Activated naive CD8-positive, alpha-beta T cell treated with anti-CD3 and anti-CD28 coated beads, Interleukin-2, amount 50 U/mL, for 24 hours (primary cell): ENCODE measurements at regions not wholly inside any gene's neighbourhood (a gene's known extent, or its start where the extent isn't known, plus 50 kb on each side); places are given as distances from the start of the nearest gene placed in this dataset.
A peak's percentile ranks its signal among the peaks of the same experiment; 100 is the strongest.
"Not testable (repeated sequence)": the region's sequence is repeated elsewhere in the genome, so short reads cannot be mapped to it uniquely, and the experiment has no call there.

Experiments used
- ATAC-seq: fragments of 150-1000 bp; cut with Tn5 transposase; one replicate; pipeline ENCODE4 v1.10.0; 2021
- DNase-seq: peaks from one replicate; pipeline ENCODE4 v3.0.0; 2021
- H3K27ac Mint-ChIP-seq: one replicate; pipeline ENCODE4 v1.8.0; 2021; ENCODE audit warnings: mild to moderate bottlenecking, mixed read lengths
- H3K27me3 Mint-ChIP-seq: one replicate; pipeline ENCODE4 v1.8.0; 2021; ENCODE audit warnings: mixed read lengths
- H3K36me3 Mint-ChIP-seq: one replicate; pipeline ENCODE4 v1.8.0; 2021; ENCODE audit warnings: low read depth, mixed read lengths
- H3K4me1 Mint-ChIP-seq: one replicate; pipeline ENCODE4 v1.8.0; 2021; ENCODE audit warnings: mixed read lengths
- H3K4me3 Mint-ChIP-seq: one replicate; pipeline ENCODE4 v1.8.0; 2021; ENCODE audit warnings: mild to moderate bottlenecking, moderate library complexity, mixed read lengths
- H3K9me3 Mint-ChIP-seq: one replicate; pipeline ENCODE4 v1.8.0; 2021; ENCODE audit warnings: mixed read lengths

GRCh38 chr4:152054731-152055130 lies 293.9 kb upstream of the GATB start:
- no peak for ATAC-seq
- Mint-ChIP-seq H3K9me3 (peaks cover 22% of the 10 kb centered on the region), H3K27ac (no peak overlapping the region), H3K27me3 (no peaks in the 10 kb centered on the region), H3K4me3 (no peak overlapping the region), H3K4me1 (peaks cover 12% of the 10 kb centered on the region), H3K36me3 (peaks cover 4% of the 10 kb centered on the region)
- DNase-seq, result no peak

GRCh38 chr4:152052451-152053057 lies 291.7 kb upstream of the GATB start:
- H3K27me3 Mint-ChIP-seq, result no peaks in the 10 kb centered on the region
- H3K27ac Mint-ChIP-seq, result no peak overlapping the region
- peaks cover 13% of the 10 kb centered on the region for H3K9me3 Mint-ChIP-seq
- peaks cover 12% of the 10 kb centered on the region for H3K4me1 Mint-ChIP-seq
- ATAC-seq (no peak), DNase-seq (no peak)
- peaks cover 2% of the 10 kb centered on the region for H3K36me3 Mint-ChIP-seq
- no peak overlapping the region for H3K4me3 Mint-ChIP-seq

GRCh38 chr4:152051332-152051731 lies 290.5 kb upstream of the GATB start:
- H3K4me3 Mint-ChIP-seq, H3K36me3 Mint-ChIP-seq, H3K9me3 Mint-ChIP-seq, H3K27me3 Mint-ChIP-seq, DNase-seq, H3K27ac Mint-ChIP-seq, ATAC-seq: not testable (repeated sequence)
- H3K4me1 Mint-ChIP-seq, result peaks cover 12% of the 10 kb centered on the region

DNA sequence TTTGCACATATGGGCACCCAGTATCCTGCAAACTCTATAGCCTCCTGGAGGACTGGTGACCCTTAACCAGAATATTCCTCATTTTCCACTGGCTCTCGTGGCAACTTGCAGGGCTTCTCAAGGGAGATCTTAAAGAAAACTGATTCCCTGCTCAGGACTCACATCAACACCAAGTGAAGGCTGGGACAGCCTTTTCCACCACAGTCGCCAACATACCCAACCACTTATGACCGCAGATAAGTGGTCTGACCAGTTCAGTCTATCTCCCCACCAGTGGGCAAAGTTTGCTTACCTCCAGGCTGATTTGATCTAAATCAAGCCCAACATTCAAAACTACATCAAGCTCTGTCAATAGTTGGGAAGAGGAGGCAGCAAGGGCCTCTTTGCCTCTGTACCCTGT lies 289.3 kb upstream of the GATB start:
- no peaks in the 10 kb centered on the region for H3K9me3 Mint-ChIP-seq
- DNase-seq, result no peak
- H3K27ac Mint-ChIP-seq, result no peak overlapping the region
- H3K4me3 Mint-ChIP-seq, result no peak overlapping the region
- H3K36me3 Mint-ChIP-seq, result no peaks in the 10 kb centered on the region
- peaks cover 1% of the 10 kb centered on the region for H3K27me3 Mint-ChIP-seq
- peaks cover 12% of the 10 kb centered on the region for H3K4me1 Mint-ChIP-seq
- ATAC-seq, result no peak

- ATAC-seq, result no peak
- no peak overlapping the region for H3K4me3 Mint-ChIP-seq
- peaks cover 17% of the 10 kb centered on the region for H3K9me3 Mint-ChIP-seq
- peaks cover 1% of the 10 kb centered on the region for H3K27me3 Mint-ChIP-seq
- peaks cover 5% of the 10 kb centered on the region for H3K36me3 Mint-ChIP-seq
- peaks cover 2% of the 10 kb centered on the region for H3K4me1 Mint-ChIP-seq
- DNase-seq, result no peak
- H3K27ac Mint-ChIP-seq, result no peak overlapping the region
Measured at GRCh38 chr4:152047451-152047850, 286.6 kb upstream of the GATB start.

DNA sequence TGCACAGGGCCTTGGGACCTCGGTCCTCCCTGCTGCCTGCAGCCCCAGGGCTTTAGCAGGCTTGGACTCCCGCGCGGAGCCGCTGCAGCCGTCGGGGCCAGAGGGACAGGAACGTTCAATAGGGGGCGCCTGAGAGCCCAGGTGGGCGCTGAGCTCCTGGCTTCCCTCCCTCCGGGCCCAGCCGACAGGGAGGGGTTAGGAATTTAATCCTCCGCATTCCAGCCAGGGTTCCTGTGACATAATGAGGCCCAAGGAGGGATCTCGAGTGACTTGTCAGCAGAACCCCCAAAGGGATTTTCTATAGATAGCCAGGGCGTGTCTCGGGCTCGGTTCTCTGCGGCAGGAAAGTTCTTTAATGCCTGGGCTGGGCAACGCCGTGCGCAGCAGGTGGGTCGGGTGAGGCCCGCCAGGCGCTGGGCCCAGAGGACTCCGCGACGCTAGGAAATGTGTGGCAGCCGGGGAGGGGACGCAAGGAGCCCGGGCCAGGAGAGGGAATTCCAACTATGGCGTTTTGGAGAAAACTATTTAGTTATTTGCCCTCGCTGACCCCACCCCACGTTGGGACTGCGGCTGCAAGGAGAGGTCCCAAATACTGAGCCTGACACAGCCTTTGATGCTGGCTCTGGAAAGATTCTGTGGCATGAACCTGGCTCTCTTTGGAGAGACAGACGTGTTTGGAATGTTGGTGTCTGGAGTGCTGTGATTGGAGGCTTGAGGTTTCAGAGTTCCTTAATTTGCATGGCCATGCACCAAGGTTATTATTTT lies 285.2 kb upstream of the GATB start:
- peak; percentile 44 for DNase-seq
- Mint-ChIP-seq H3K36me3 (peaks cover 5% of the 10 kb centered on the region), H3K9me3 (peaks cover 17% of the 10 kb centered on the region), H3K4me3 (no peak overlapping the region), H3K4me1 (no peaks in the 10 kb centered on the region), H3K27me3 (peaks cover 1% of the 10 kb centered on the region), H3K27ac (no peak overlapping the region)
- ATAC-seq, result no peak

- no peak overlapping the region for H3K27ac Mint-ChIP-seq
- H3K36me3 Mint-ChIP-seq, result peaks cover 5% of the 10 kb centered on the region
- ATAC-seq, result no peak
- peaks cover 1% of the 10 kb centered on the region for H3K27me3 Mint-ChIP-seq
- H3K4me3 Mint-ChIP-seq, result no peak overlapping the region
- H3K4me1 Mint-ChIP-seq, result no peaks in the 10 kb centered on the region
- peaks cover 17% of the 10 kb centered on the region for H3K9me3 Mint-ChIP-seq
- no peak for DNase-seq
Measured at GRCh38 chr4:152045449-152045806, 284.6 kb upstream of the GATB start.

DNA sequence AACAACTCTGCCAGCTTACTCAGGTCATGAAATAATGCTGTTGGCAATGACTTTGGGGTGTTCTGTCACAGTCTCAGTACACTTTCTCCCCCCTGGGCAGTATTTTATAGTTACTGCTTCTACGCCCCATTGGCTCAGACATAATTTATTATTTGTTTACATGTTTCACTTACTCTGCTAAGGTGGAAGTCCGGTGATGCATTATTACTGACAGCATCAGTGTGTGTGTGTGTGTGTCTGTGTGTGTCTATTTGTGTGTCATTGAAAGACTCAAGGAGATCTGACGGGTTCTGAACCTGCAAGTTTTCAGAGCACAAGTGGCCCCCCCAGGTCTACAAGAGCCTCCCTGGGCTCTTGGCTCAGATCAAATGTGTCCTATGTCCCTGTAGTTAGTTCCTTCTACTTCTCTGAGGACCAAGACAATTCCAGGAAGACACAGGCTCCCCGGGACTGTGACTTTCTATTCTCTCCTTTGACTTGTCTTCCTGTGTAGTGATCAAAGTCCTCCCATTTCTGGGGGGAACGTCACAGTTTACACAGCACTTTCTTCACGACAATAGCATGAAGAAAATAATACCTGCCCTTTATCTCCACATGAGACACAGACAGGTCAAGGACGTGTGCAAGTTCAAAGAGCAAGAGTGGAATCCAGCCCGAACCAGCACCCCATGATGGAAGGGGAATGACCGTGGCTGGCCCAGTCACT lies 283.7 kb upstream of the GATB start:
- peaks cover 1% of the 10 kb centered on the region for H3K27me3 Mint-ChIP-seq
- H3K36me3 Mint-ChIP-seq, result peaks cover 5% of the 10 kb centered on the region
- peaks cover 17% of the 10 kb centered on the region for H3K9me3 Mint-ChIP-seq
- H3K27ac Mint-ChIP-seq, result no peak overlapping the region
- H3K4me3 Mint-ChIP-seq, result no peak overlapping the region
- DNase-seq, result no peak
- no peaks in the 10 kb centered on the region for H3K4me1 Mint-ChIP-seq
- no peak for ATAC-seq

GRCh38 chr4:152041295-152041694 lies 280.5 kb upstream of the GATB start:
- Mint-ChIP-seq H3K4me3 (no peak overlapping the region), H3K36me3 (peaks cover 5% of the 10 kb centered on the region)

GRCh38 chr4:152039691-152040090 lies 278.9 kb upstream of the GATB start:
- H3K9me3 Mint-ChIP-seq, result peaks cover 17% of the 10 kb centered on the region
- H3K27me3 Mint-ChIP-seq, result no peaks in the 10 kb centered on the region
- DNase-seq (no peak), ATAC-seq (no peak)
- H3K27ac Mint-ChIP-seq, result no peak overlapping the region
- H3K36me3 Mint-ChIP-seq, result peaks cover 5% of the 10 kb centered on the region
- H3K4me3 Mint-ChIP-seq, result no peak overlapping the region
- no peaks in the 10 kb centered on the region for H3K4me1 Mint-ChIP-seq

More at GRCh38 chr4:152041295-152041694, 280.5 kb upstream of the GATB start:
- peaks cover 1% of the 10 kb centered on the region for H3K27me3 Mint-ChIP-seq
- H3K9me3 Mint-ChIP-seq, result peaks cover 17% of the 10 kb centered on the region
- DNase-seq (no peak), ATAC-seq (no peak)
- H3K4me1 Mint-ChIP-seq, result no peaks in the 10 kb centered on the region
- H3K27ac Mint-ChIP-seq, result no peak overlapping the region

DNA sequence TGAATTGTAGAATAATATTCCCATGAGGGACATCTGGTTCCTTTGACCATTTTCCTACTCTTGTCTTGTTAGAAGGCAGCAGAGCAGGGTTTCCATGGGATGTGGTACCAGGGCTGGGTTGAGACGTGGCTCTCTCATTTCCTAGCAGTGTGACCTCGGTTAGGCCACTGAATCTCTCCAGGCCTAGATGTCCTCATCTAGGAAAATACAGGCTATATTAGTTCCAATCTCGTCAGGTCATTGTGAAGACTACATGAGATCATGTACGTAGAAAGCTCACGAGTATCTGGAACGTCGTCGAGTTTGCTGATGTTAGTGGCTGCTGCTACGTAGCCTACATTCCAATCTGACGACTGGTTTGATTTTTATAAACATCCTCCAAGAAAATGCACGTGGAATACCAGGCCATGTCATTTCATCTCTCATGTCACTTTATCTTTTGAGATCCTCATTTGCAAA lies 278.2 kb upstream of the GATB start:
- Mint-ChIP-seq H3K36me3 (peaks cover 5% of the 10 kb centered on the region), H3K4me3 (no peak overlapping the region), H3K9me3 (peaks cover 12% of the 10 kb centered on the region), H3K27me3 (no peaks in the 10 kb centered on the region), H3K4me1 (no peaks in the 10 kb centered on the region), H3K27ac (no peak overlapping the region)
- no peak for ATAC-seq
- no peak for DNase-seq

DNA sequence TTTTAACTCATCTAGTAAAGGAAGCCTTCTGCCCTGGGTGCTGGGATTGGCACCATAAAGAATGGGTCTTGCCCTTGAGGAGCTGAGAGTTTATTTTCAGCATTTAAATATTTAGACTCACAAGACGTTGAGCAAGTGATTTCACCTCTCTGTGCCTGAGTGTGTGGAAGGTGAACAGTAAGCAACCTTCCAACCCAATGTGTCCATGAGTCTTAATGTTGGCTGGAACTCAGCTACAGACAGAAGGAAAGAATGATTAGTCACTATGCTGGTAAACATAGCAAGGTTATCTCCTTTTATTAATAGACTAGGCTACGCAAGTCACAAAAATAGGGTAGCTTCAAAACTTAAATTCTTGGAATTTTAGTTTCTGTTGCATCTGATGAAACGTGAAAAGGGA lies 277.4 kb upstream of the GATB start:
- Mint-ChIP-seq H3K27ac (no peak overlapping the region), H3K9me3 (peaks cover 6% of the 10 kb centered on the region), H3K4me3 (no peak overlapping the region), H3K4me1 (no peaks in the 10 kb centered on the region), H3K36me3 (peaks cover 3% of the 10 kb centered on the region), H3K27me3 (no peaks in the 10 kb centered on the region)
- DNase-seq, result no peak
- ATAC-seq, result no peak

DNA sequence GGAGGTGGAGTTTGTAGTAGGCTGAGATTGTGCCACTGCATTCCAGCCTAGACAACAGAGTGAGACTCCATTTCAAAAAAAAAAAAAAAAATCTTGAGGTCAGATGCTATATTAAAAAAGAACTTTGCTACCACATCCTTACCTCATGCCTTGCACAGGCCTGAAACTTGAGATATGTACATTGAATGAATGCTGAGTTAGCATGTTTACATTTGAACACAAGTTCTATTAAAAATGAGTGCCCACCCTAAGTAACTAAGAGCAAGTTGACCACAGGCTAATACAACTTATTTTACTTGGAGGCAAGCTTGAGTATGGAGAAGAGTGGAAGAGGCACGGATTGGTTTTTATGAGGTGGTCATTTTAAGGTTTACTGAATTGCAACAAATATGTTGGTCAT lies 276.6 kb upstream of the GATB start:
- no peaks in the 10 kb centered on the region for H3K9me3 Mint-ChIP-seq
- H3K4me3 Mint-ChIP-seq, result no peak overlapping the region
- no peaks in the 10 kb centered on the region for H3K27me3 Mint-ChIP-seq
- H3K4me1 Mint-ChIP-seq, result no peaks in the 10 kb centered on the region
- DNase-seq (no peak), ATAC-seq (no peak)
- no peak overlapping the region for H3K27ac Mint-ChIP-seq
- H3K36me3 Mint-ChIP-seq, result no peaks in the 10 kb centered on the region

- no peak for DNase-seq
- Mint-ChIP-seq H3K4me1 (no peaks in the 10 kb centered on the region), H3K9me3 (no peaks in the 10 kb centered on the region), H3K4me3 (no peak overlapping the region), H3K27me3 (no peaks in the 10 kb centered on the region), H3K27ac (no peak overlapping the region), H3K36me3 (no peaks in the 10 kb centered on the region)
- no peak for ATAC-seq
Measured at GRCh38 chr4:152033621-152034020, 272.8 kb upstream of the GATB start.

DNA sequence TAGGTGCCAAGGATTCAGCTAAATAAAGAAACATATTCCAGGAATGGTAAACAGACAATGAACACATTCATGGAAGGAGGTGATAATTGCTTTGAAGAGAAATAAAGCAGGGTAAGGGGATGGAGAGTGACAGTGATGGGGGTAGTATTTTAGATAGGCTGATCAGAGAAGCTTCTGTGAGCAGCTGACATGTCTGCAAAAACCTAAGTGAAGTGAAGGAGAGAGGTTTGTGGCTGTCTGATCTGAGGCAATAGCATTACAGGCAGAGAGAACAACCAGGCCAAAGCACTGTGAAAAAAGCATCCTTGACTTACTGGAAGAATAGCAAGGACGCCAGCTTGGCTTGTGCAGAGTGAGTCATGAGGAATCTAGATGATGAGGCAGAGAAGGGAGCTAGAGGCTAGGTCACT lies 271.9 kb upstream of the GATB start:
- Mint-ChIP-seq H3K4me3 (no peak overlapping the region), H3K4me1 (no peaks in the 10 kb centered on the region), H3K27ac (no peak overlapping the region), H3K9me3 (no peaks in the 10 kb centered on the region), H3K36me3 (no peaks in the 10 kb centered on the region), H3K27me3 (no peaks in the 10 kb centered on the region)
- DNase-seq (no peak), ATAC-seq (no peak)
